ENCODE measurements at regions not wholly inside any gene's neighbourhood (a gene's known extent, or its start where the extent isn't known, plus 50 kb on each side); places are given as distances from the start of the nearest gene placed in this dataset.
"Not testable (repeated sequence)": the region's sequence is repeated elsewhere in the genome, so short reads cannot be mapped to it uniquely, and the experiment has no call there.

DNA sequence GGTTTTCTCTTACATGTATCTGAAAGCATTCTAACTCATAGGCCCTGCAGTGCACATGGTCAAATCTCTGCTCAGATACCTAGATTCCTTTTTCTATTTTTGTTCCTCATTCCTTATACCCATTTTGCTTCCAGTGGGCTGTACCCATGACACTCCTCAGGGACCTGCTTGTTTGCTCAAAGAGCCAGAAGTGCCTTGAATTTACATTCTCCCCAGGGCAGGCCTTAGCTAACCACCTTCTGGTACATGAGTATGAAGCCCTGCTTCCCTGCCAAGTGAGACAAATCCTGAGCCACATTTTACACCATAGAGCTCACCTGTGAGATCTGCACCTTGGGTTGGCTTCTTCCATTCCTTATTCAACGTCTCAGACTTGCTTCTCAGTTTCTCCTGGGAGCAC is 326.6 kb upstream of the SASH1 start:
- H3K4me3 Mint-ChIP-seq = no peak overlapping the region
- H3K4me1 Mint-ChIP-seq = no peaks in the 10 kb centered on the region
- H3K27me3 Mint-ChIP-seq = no peaks in the 10 kb centered on the region
- no peak overlapping the region for H3K27ac Mint-ChIP-seq
- H3K36me3 Mint-ChIP-seq = no peaks in the 10 kb centered on the region
- H3K9me3 Mint-ChIP-seq = peaks cover 0 to 12% (median 5%) of the 10 kb centered on the region in 3 donors

DNA sequence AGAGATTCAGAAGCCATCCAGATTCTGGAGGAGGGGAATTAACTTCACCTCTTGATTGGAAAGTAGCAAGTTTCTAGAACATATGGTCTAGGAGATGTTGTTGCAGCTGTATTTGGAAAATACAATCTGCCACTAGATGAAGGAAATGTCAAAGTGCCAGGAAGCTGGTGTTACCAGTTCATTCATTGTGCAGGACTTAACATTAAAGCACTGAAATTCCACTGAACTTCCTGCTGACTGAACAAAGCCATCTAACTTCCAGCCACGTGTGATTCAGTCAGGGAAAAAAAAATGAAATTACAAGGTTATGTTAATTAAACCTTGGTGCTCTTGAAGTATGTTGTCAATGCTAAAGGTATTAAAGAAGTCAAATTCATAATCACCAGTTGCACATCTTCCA is 321.5 kb upstream of the SASH1 start:
- Mint-ChIP-seq H3K4me3 (no peak overlapping the region), H3K27me3 (no peaks in the 10 kb centered on the region), H3K9me3 (peaks cover 2 to 5% (median 2%) of the 10 kb centered on the region in 3 donors), H3K27ac (no peak overlapping the region), H3K4me1 (no peaks in the 10 kb centered on the region), H3K36me3 (no peaks in the 10 kb centered on the region)

DNA sequence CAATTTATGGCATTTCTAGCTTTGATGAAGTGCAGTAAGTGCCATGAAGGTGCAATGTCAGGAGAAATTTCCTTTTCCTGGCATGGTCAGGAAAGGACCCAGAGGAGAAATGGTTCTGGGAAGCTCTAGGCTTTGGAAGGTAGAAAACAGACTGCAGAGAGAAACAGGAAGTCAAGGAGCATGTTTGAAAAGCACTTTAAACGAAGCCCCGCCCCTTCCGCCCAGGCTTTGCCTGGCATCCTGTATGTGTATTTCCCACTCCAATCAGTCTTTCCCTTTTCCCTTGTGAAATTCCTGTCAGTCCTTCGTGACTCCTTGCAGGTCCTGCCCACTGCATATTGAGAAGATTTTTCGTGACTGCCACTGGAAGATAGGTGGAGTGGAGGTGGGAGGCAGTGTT is 320.9 kb upstream of the SASH1 start:
- Mint-ChIP-seq H3K36me3 (no peaks in the 10 kb centered on the region), H3K9me3 (peaks cover 2 to 8% (median 4%) of the 10 kb centered on the region in 3 donors), H3K4me1 (no peaks in the 10 kb centered on the region), H3K27me3 (no peaks in the 10 kb centered on the region), H3K4me3 (no peak overlapping the region), H3K27ac (no peak overlapping the region)

DNA sequence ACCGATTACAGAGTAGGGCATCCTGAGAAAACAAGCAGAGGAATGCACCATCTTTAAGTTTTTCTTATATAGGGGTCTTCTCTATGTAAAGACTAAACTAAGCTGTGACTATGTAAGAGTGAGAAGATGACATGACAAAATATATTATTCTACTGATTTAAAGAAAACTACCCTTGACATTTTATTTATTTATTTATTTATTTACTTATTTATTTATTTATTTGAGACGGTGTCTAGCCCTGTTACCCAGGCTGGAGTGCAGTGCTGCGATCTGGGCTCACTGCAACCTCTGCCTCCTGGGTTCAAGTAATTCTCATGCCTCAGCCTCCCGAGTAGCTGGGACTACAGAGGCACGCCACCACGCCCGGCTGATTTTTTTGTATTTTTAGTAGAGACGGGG is 320.4 kb upstream of the SASH1 start:
- not testable (repeated sequence) for H3K4me3 Mint-ChIP-seq, H3K27me3 Mint-ChIP-seq

DNA sequence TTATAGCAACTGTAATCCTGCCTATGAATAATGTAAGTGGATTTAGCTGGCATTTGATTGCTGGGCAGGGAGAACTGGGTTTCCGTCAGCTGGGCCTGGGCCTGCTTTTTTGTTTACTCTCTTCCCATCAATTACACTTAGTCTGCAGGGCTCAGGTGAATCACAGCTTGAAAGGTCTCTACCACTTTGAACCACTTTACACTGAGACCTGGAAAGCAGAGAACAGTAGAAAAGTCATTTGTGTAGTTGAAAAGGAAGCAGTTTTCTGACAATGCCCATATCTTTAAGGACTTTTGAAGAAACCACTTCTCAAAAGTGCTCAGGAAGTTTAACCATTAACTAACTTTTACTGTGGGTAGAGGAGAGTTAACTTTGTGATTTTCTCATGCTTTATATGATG is 315.4 kb upstream of the SASH1 start:
- Mint-ChIP-seq H3K4me3 (no peak overlapping the region), H3K36me3 (no peaks in the 10 kb centered on the region), H3K4me1 (no peaks in the 10 kb centered on the region), H3K9me3 (peaks cover 2 to 9% (median 3%) of the 10 kb centered on the region in 3 donors), H3K27ac (no peak overlapping the region), H3K27me3 (no peaks in the 10 kb centered on the region)

More for the DNA sequence above, 320.4 kb upstream of the SASH1 start:
- H3K4me1 Mint-ChIP-seq, H3K9me3 Mint-ChIP-seq, H3K36me3 Mint-ChIP-seq, H3K27ac Mint-ChIP-seq: not testable (repeated sequence)

DNA sequence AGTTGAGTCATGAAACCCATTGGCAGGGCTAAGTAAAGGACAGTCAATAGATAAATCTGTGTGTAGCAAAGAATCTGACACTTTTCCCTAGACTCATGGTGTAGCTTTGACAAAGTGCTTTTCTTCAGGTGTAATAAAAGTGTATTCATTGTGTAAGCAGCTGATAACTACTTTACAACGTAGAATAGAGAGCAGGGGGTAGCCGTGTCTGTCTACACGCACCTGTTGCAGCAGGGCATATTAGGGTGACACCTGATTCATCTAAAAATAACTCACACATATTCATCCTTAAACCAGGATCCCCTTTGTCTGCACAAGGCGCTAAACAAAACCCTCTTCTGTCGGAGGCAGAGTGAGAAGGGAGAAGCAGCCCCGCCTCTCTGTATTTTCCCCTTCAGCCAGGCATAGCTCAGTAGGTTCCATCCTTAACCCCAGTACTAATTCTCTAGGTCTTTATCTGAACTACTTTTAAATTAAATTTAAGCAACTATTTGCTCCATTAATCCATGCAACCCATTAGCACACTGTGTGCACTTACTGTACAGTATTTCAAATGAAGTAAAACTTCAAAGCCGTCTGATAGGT is 306.7 kb upstream of the SASH1 start:
- no peaks in the 10 kb centered on the region for H3K36me3 Mint-ChIP-seq
- no peak overlapping the region for H3K27ac Mint-ChIP-seq
- H3K27me3 Mint-ChIP-seq = no peaks in the 10 kb centered on the region
- H3K4me1 Mint-ChIP-seq = no peaks in the 10 kb centered on the region
- H3K9me3 Mint-ChIP-seq = peaks cover 0 to 3% (median 2%) of the 10 kb centered on the region in 3 donors
- H3K4me3 Mint-ChIP-seq = no peak overlapping the region

DNA sequence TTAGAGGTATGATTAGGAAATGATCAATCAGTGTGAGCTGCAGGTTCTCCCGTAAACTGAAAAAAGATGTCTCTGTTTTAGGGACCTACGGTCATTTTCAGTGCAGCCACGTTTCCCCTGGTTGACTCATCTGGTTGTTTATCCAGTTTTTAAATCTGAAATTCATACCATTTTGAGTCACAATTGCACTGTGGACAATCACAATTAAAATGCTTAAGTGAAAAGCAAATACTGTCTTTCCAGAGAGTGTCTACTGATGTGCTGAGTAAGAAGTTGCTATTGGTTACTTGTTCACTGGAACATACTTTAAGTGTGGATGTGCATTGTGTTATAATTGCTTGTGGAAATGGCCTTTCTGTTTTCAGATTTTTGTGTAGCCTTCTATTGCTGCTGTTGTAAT is 305.1 kb upstream of the SASH1 start:
- Mint-ChIP-seq H3K4me1 (no peaks in the 10 kb centered on the region), H3K4me3 (no peak overlapping the region), H3K27ac (no peak overlapping the region), H3K36me3 (no peaks in the 10 kb centered on the region), H3K27me3 (no peaks in the 10 kb centered on the region), H3K9me3 (peaks cover 0 to 3% (median 3%) of the 10 kb centered on the region in 3 donors)

DNA sequence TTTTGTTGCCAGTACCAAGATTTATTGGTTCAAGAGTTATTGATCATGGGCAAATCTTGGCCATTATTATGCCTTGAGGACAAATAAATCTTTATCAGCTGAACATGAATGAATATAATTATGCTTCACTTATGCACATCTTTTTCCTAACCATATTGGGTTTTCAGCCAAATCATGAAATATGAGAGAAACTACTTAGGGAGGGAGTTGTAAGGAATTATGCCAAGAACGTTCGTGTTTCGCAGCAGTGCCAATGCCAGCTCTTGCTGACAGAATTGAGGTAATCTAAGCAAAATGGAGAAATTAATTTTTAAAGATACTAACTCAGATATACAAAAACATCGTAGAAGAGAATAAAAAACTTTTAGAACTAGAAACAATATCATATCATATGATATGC is 301.1 kb upstream of the SASH1 start:
- Mint-ChIP-seq H3K9me3 (peaks cover 0 to 7% (median 2%) of the 10 kb centered on the region in 3 donors), H3K27me3 (no peaks in the 10 kb centered on the region), H3K27ac (no peak overlapping the region), H3K4me1 (no peaks in the 10 kb centered on the region), H3K4me3 (no peak overlapping the region), H3K36me3 (peaks cover 1% of the 10 kb centered on the region)

DNA sequence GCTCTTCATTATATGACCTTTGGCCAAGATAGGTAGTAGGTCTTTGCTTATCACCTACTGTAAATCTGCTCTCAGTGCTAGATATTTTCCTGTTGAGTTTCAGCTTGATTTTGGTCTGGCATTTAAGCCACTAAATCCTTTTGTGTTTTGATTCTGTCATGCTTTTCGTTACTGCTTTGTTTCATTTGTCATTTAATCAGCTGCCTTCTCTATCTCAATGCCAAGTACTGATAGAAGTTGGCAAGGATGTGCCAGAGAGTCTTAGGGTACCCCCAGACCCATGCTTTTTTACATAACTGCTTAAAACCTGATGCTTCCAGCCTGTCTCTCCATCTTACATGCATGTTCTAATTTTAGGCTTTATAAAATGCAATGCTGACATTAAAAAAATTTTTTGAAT is 300.1 kb upstream of the SASH1 start:
- Mint-ChIP-seq H3K4me1 (no peaks in the 10 kb centered on the region), H3K9me3 (peaks cover 0 to 10% (median 3%) of the 10 kb centered on the region in 3 donors), H3K36me3 (peaks cover 1% of the 10 kb centered on the region), H3K27ac (no peak overlapping the region), H3K27me3 (no peaks in the 10 kb centered on the region), H3K4me3 (no peak overlapping the region)

DNA sequence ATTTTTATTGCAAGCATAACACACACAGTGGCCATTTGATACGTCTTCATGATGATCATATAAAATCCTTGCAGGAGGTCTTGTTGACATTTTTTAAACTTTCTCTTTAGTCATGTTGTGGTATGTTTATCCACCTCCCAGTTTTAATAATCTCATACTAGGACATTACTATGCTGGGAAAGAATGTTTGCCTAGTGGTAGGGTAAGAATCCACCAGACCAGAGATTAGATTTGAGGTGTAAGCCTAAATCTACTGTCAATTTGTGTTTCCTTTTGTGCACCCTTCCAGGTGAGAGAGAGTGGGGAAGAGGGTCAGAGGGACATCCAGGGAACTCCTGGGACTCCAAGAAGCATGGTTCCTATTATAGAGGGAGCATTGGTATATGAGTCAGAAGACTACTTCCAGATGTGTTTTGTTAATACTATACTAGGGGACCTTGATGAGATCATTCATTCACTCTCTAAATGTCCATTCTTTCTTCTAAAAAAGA is 298.3 kb upstream of the SASH1 start:
- Mint-ChIP-seq H3K4me3 (no peak overlapping the region), H3K27me3 (no peaks in the 10 kb centered on the region), H3K36me3 (peaks cover 1% of the 10 kb centered on the region), H3K9me3 (peaks cover 0 to 10% (median 3%) of the 10 kb centered on the region in 3 donors), H3K4me1 (no peaks in the 10 kb centered on the region), H3K27ac (no peak overlapping the region)

DNA sequence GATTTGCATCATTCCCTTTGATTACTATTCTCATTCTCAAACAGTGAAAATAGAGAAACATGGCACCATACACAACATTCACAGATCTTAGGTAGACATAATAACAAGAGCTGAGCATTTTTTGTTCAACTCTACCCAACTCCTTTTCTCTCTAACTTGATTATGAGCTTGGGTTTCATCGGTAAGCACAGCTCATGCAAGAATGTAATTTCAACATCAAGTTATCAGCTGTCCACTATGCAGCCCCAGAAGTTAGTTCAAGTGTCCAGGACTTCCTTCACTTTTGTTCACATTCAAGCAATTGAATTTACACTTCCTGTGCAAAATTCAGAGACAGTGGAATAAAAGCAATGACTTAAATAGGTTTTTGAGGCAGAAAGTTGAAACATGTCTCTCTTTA is 297.7 kb upstream of the SASH1 start:
- Mint-ChIP-seq H3K36me3 (peaks cover 1% of the 10 kb centered on the region), H3K4me1 (no peaks in the 10 kb centered on the region), H3K4me3 (no peak overlapping the region), H3K9me3 (peaks cover 0 to 10% (median 3%) of the 10 kb centered on the region in 3 donors), H3K27ac (no peak overlapping the region), H3K27me3 (no peaks in the 10 kb centered on the region)

DNA sequence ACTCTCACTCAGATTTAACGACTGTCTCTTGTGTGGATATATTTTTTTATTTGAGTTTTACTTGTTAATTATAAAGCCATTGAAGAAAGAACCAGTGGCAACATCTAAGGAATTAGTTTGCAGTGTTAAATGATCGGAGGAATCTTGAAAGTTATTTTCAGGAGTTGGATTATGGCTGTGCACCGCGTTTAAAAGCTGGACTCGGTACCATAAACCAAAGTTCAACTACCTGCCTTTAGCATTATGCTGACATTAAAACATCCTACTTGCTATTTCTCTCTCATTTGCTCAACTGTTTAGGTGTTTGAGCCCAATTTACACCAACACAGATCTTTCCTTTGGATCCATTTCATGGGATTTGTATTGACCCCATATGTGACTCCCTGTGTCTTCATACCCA is 289.4 kb upstream of the SASH1 start:
- Mint-ChIP-seq H3K27me3 (no peaks in the 10 kb centered on the region), H3K4me3 (no peak overlapping the region), H3K36me3 (no peaks in the 10 kb centered on the region), H3K4me1 (no peaks in the 10 kb centered on the region), H3K27ac (no peak overlapping the region), H3K9me3 (peaks cover 3 to 11% (median 7%) of the 10 kb centered on the region in 3 donors)

DNA sequence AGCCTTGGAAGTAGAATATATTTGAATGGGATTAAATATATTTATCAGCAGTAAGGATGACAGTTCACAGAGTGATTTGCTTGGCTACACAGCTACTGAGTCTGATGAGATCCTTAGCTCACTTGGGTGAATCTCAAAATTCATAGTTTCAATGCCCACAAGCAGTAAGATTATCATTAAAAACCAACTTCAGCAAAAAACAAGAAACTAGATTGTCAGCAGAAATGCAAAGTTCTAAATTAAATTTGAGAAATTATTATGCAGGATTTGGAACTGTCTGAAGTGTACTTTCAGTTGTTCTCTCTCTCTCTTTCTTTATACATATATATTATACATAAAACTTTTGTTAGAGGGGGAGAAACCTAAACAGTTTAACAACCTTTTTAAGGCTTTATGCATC is 288.8 kb upstream of the SASH1 start:
- no peaks in the 10 kb centered on the region for H3K27me3 Mint-ChIP-seq
- H3K27ac Mint-ChIP-seq = no peak overlapping the region

DNA sequence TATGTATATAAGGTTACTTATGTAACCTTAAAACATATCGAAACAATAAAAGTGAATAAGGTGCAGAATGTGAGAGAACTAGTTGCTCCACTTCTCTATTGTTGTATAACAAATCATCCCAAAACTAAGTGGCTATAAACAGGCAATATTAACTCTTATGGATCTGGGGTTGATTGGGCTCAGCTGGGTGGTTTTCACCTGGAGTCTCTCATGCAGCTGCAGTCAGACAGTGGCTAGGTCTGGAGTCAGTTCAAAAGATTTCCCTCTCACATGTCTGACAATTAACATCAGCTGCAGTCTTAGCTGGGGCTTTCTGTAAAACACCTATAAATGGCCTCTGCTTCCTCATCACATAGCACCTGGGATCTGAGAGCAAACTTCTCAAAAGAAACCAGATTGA is 288.4 kb upstream of the SASH1 start:
- Mint-ChIP-seq H3K27ac (no peak overlapping the region), H3K9me3 (peaks cover 3 to 14% (median 7%) of the 10 kb centered on the region in 3 donors), H3K27me3 (no peaks in the 10 kb centered on the region), H3K4me1 (no peaks in the 10 kb centered on the region), H3K4me3 (no peak overlapping the region), H3K36me3 (no peaks in the 10 kb centered on the region)

More for the DNA sequence above, 288.8 kb upstream of the SASH1 start:
- H3K36me3 Mint-ChIP-seq = no peaks in the 10 kb centered on the region
- H3K9me3 Mint-ChIP-seq = peaks cover 3 to 11% (median 7%) of the 10 kb centered on the region in 3 donors
- no peaks in the 10 kb centered on the region for H3K4me1 Mint-ChIP-seq
- H3K4me3 Mint-ChIP-seq = no peak overlapping the region

DNA sequence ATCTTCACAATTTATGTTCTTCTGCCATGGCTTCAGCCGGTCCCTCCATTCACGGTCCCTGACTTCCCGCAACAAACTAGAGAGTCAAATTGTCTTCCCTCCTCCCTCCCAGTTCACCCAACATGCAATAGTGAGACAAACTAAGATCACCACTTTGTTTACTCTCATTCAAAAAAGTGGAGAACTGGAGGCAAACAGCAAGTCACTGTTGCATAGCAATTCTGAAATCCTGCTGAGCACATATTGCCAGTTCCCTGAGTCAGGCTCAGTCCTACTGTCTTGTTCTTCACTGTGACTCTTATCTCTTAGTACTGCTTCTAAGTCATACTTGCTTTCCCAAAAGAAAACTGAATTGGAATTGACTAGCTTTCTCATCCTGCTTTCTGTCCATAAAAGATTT is 287.2 kb upstream of the SASH1 start:
- H3K9me3 Mint-ChIP-seq = peaks cover 3 to 18% (median 7%) of the 10 kb centered on the region in 3 donors
- H3K4me3 Mint-ChIP-seq = no peak overlapping the region
- no peaks in the 10 kb centered on the region for H3K4me1 Mint-ChIP-seq
- no peak overlapping the region for H3K27ac Mint-ChIP-seq
- no peaks in the 10 kb centered on the region for H3K36me3 Mint-ChIP-seq
- no peaks in the 10 kb centered on the region for H3K27me3 Mint-ChIP-seq

DNA sequence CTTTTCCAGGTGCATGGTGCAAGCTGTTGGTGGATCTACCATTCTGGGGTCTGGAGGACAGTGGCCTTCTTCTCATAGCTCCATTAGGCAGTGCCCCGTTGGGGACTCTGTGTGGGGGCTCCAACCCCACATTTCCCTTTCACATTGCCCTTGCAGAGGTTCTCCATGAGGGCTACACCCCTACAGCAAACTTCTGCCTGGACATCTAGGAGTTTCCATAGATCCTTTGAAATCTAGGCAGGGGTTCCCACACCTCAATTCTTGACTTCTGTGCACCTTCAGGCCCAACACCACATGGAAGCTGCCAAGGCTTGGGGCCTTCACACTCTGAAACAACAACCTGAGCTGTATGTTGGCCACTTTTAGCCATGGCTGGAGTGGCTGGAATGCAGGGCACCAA is 282.8 kb upstream of the SASH1 start:
- no peak overlapping the region for H3K27ac Mint-ChIP-seq
- no peak overlapping the region for H3K4me3 Mint-ChIP-seq
- peaks cover 5% of the 10 kb centered on the region for H3K36me3 Mint-ChIP-seq
- peaks cover 0 to 1% (median 0%) of the 10 kb centered on the region in 3 donors for H3K4me1 Mint-ChIP-seq
- peaks cover 2 to 21% (median 14%) of the 10 kb centered on the region in 3 donors for H3K9me3 Mint-ChIP-seq
- no peaks in the 10 kb centered on the region for H3K27me3 Mint-ChIP-seq
